Inferior parietal cortex (tissue), 1 donor: ENCODE measurements at regions not wholly inside any gene's neighbourhood (a gene's known extent, or its start where the extent isn't known, plus 50 kb on each side); places are given as distances from the start of the nearest gene placed in this dataset.

ENCODE experiments used
- DNase-seq: peaks from one replicate; pipeline ENCODE4 v3.0.0-alpha.2; 2016; ENCODE audit errors: extremely low spot score

DNA sequence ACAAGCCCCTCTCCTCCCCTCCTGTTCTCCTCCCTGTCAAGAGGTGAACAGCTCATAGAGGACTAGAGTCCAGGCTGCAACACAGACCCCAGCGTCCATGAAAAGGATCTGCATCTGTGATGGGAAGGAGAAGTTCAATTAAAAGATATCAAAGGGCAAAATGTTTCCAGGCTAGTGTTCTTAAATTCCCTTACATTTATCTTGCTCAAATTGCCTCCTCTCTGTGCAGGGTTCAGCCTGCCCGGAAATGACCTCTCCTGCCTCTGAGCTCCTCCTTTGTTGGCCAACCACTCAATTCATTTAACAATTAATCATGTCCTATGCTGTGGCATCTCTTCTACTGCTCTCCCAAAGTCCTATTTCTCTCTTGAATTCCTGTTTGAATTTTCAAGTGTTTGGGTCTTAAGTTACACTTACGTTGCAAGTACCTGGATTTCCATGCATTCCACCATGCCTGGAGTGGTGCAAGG lies 105.3 kb downstream of the TSN start:
- no peak for DNase-seq

DNA sequence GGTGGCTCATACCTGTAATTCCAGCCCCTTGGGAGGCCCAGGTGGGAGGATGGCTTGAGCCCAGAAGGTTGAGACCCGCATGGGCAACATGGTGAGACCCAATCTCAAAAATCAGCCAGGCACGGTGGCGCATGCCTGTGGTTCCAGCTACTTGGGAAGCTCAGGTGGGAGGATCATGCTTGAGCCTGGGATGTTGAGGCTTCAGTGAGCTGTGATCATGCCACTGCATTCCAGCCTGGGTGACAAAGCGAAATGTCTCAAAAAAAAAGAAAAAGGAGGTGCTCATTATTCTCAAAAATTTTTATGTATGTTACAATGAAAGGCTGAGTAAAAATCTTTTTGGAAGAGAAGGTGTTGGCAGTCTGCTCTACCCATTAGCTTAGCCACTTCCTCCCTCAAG lies 106.8 kb downstream of the TSN start:
- DNase-seq: no peak

- DNase-seq: no peak
Measured at GRCh38 chr2:121865914-121866313, 110.5 kb downstream of the TSN start.

DNA sequence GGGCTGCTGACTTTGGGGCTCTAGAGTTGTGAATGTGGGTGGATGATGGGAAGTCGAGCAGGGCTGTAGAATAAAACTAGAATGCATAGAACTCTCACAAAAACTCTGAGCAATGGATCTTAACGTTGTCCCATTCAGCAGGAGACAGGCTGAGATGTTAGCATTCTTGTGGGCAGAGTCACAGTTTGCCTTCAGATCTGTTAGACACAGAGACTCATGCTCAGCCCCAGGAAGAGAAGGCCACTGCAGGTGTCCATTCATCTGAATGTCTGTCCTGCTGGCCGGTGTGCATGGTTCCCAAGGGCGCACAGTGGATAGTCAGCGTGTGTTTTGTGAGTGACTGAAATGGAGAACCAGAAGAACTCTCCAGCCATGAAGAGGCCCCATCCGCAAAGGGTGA lies 111.3 kb downstream of the TSN start:
- DNase-seq: no peak

GRCh38 chr2:121868652-121869051 lies 113.2 kb downstream of the TSN start:
- no peak for DNase-seq

DNA sequence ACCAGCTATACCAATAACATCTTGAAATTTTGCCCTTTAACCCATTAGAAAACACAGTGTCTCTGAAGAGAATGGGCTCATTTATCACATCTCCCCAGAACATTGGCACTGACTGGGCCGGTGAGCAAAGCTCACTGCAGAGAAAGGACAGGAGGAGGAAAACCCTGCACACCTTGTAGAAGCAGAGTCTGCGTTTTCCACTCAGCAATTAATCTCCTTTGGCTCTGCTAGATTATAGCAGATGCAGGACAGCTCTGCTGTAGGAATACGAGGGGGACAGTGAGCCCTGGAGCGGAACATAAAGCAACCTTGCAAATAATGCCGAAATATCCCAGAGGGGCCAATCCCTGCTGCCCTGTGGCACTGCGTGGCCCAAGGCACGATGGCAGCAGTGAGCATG lies 113.9 kb downstream of the TSN start:
- DNase-seq: no peak

GRCh38 chr2:121869873-121870272 lies 114.4 kb downstream of the TSN start:
- no peak for DNase-seq

GRCh38 chr2:121872651-121873050 lies 117.2 kb downstream of the TSN start:
- no peak for DNase-seq

GRCh38 chr2:121873864-121874263 lies 118.4 kb downstream of the TSN start:
- no peak for DNase-seq

DNA sequence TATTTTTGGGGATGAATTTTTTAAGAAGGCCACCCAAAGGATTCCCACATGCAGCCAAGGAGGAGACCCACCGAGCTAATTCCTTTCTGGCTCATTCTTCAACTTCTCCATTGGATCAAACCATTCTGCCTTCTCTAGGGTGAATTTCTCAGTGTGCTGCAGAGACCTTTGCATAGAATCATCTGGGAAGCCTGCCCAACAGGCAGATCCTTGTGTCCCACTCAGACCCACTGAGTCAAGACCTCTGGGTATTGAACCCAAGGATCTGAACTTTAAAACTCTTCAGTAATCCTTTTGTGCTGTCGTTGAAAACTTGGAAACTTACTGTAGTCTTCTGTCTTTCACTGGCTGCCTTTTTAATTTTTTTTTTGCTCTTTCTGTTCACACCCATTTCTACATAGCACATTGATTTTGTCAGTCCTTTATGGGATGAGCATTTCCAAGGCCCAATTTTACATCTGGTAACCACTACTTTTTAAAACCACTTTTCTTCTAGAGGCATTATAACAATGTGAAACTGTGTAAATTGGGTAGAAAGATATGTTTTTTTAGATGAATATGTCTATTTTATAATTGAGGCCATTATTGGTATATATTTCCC lies 120.2 kb downstream of the TSN start:
- DNase-seq: no peak

DNA sequence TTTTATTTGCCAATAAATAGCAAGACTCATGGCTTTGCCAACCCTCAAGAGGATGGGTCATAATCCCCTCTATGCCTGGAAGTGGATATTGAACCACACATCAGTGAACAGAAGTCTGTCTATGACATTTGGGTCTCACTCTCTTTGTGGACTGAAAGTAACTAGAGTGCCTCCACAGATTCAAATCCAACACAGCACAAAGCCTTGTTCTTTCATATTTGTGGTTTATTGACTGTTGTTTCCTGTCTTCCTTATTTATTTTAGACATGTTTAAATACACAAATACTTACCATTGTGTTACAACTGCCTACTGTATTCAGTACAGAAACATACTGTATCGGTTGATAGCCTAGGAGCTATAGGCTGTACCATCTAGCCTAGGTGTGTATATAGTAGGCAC lies 121.9 kb downstream of the TSN start:
- no peak for DNase-seq

GRCh38 chr2:121880283-121880682 lies 124.8 kb downstream of the TSN start:
- DNase-seq: no peak

GRCh38 chr2:121881038-121881437 lies 125.6 kb downstream of the TSN start:
- no peak for DNase-seq

GRCh38 chr2:121881950-121882349 lies 126.5 kb downstream of the TSN start:
- DNase-seq: no peak

DNA sequence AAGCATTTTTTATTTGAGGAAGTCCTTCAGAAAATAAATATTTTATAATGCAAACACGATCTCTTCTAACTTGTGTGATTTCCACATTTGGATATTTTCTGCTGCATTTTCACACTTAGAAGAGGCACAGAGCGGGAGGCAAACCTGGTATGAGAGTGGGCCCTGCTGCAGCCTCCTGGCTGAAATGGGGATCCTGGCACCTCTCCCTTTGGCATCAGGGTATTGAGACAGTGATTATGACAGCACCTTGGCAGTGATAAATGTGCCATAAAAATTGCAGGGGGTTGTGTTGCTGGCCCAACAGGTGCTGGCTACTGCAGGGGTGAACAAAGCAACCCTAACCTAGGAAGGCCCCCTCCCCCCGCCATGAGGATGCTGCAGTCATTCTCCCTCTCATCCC lies 128.6 kb downstream of the TSN start:
- no peak for DNase-seq

DNA sequence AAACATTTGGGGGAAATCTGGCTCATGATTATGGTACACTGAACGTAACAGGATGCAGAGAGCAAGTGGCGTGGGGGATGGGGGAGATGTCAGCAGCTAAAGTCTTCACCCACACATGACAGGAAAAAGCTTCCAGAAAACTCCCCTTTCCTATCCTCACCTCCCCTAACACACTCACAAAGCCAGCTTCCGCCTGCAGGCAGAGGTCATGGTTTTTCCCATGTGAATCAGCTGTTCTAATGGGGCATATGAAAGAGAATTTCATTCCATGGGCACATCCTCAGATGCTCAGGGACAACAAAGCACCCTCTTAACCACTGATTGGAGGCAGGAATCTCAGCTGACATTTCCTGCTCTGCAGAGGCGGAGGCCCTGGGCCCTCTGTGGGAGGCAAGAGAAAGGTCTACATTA lies 129.1 kb downstream of the TSN start:
- DNase-seq: no peak

- no peak for DNase-seq
Measured at GRCh38 chr2:121886059-121886458, 130.6 kb downstream of the TSN start.

DNA sequence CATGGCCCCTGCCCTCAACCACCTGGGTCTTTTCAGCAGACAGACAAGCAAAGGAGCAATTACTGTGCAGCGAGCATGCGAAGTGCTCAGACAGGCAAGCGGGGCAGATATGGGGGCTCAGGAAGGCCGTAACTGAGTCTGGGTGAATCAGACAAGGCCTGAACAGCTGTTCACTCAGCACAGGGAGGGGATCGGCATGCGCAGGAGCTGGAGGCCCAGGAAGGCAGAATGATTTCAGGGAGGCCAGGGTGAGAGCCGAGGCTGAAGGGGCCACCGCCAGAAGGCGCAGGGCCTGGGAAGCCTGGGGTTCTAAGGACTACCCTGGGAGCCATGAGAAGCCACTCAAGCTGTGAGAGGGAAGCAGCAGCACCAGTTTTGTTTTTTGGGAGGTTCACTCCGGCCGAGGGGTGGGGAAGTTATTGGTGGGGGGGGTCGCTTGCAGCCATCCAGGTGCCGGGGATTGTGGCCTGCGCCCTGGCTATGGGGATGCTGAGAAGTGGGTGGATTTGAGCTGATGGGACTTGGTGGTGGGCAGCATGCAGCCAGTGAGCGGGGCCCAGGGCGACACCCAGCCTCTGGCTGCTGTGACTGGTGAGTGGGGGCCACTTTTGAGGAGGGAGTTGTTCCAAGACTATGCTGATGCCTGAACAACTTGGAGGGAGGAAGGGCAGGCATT lies 132.2 kb downstream of the TSN start:
- DNase-seq: no peak

GRCh38 chr2:121888189-121888557 lies 132.7 kb downstream of the TSN start:
- DNase-seq: no peak

DNA sequence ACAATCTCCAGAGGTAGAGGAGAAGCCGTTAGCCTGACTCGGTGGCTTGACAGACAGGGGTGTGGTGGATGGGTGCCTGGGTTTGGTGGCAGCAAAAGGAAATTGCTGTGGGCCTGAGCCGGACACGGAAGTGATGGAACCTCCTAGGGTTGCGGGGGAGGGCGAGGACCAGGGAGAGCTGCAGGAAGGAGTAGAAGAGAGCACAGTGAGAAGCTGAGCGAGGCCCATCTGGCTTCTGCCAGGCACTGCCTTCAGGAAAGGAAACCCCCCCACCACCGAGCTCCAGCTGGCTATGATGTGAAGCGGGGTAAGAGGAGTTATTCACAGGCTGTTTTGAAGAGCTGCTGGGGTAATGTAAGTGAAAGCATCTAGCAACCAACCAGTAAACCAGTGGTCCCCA lies 134.6 kb downstream of the TSN start:
- no peak for DNase-seq

DNA sequence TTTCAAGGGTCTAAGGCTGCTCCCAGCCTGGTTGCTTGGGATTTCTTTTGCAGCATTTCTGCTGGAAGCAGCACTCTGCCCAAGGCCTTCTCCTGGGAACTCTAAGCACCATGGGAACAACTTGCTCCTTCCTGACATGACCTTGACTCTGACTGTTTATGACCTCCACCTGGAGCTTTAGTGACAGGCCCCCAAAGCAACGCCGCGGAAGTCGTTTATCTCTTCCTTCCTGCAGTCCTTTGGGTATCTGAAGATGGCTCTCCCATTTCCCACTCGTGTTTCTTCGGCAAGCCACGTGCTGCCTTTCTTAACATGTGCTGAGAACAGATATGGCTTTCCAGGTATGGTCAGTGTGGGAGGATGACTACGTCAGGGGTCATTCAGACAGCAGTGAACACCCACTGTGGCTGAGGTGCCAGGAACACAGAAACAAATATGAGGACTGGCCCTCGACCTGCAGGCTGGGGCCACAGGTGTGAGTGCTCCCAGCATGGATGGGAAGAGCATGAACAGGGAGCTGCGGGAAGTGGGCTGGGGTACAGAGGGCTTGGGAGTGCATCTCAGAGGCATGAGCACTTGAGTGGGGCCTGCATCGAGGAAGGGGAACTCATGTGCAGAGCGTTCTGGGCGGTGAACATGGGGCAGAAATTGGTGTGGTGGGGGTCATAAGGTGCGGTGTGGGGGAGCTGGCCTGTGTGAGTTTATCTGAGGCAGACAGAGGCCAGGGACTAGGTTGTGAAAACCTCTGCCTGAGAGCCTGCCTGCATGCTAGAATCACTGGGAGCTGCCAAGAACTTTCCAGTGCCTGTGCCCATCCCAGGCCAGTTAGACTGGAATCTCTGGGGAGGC lies 140.5 kb downstream of the TSN start:
- DNase-seq: no peak

DNA sequence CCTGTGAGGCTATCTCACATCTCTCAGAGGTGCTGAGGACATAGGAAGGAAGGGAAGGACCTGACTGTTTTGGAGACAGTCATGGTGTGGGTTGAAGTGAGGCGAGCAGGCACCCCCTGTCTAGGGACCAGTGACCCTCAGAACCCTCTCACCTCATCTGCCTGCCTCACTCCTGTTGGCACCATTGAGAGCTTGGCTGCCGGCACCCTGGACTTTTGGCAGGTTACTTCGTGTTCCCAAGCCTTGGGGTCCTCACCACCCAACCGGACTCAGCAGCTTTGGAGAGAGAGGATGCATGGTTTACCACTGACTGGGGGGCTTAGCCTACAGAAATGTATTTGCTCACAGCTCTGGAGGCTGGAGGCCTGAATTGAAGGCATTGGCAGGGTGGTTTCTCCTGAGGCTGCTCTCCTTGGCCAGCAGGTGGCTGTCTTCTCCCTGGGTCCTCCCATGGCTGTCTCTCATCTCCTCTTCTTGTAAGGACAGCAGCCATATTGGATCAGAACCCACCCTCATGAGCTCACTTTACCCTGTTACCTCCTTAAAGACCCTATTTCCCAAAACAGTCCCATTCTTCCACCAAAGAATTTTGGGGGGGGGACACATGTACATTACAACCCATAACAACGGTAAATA lies 142.0 kb downstream of the TSN start:
- no peak for DNase-seq
